ENCODE measurements at regions not wholly inside any gene's neighbourhood (a gene's known extent, or its start where the extent isn't known, plus 50 kb on each side); places are given as distances from the start of the nearest gene placed in this dataset.

DNA sequence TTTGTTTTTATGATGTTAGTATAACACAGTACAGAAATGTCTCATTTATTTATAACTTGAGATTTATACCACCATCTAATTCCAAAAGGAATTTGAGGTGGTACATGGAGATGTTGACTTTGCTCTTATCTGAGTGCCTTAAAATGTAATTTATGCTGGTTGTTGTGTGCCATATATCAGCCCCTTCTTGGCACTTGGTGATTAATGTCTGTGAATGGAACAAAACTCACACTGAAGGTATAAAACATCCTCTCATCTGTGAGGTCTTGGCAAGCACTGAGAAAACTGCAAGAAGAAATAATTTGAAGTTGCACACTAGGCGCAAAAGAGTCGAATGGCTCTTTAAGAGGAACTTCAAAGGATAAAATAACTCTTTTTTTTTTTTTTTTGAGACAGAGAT lies 240.4 kb downstream of the B3GLCT start (continued):
- TF ChIP-seq, protein P1, sequence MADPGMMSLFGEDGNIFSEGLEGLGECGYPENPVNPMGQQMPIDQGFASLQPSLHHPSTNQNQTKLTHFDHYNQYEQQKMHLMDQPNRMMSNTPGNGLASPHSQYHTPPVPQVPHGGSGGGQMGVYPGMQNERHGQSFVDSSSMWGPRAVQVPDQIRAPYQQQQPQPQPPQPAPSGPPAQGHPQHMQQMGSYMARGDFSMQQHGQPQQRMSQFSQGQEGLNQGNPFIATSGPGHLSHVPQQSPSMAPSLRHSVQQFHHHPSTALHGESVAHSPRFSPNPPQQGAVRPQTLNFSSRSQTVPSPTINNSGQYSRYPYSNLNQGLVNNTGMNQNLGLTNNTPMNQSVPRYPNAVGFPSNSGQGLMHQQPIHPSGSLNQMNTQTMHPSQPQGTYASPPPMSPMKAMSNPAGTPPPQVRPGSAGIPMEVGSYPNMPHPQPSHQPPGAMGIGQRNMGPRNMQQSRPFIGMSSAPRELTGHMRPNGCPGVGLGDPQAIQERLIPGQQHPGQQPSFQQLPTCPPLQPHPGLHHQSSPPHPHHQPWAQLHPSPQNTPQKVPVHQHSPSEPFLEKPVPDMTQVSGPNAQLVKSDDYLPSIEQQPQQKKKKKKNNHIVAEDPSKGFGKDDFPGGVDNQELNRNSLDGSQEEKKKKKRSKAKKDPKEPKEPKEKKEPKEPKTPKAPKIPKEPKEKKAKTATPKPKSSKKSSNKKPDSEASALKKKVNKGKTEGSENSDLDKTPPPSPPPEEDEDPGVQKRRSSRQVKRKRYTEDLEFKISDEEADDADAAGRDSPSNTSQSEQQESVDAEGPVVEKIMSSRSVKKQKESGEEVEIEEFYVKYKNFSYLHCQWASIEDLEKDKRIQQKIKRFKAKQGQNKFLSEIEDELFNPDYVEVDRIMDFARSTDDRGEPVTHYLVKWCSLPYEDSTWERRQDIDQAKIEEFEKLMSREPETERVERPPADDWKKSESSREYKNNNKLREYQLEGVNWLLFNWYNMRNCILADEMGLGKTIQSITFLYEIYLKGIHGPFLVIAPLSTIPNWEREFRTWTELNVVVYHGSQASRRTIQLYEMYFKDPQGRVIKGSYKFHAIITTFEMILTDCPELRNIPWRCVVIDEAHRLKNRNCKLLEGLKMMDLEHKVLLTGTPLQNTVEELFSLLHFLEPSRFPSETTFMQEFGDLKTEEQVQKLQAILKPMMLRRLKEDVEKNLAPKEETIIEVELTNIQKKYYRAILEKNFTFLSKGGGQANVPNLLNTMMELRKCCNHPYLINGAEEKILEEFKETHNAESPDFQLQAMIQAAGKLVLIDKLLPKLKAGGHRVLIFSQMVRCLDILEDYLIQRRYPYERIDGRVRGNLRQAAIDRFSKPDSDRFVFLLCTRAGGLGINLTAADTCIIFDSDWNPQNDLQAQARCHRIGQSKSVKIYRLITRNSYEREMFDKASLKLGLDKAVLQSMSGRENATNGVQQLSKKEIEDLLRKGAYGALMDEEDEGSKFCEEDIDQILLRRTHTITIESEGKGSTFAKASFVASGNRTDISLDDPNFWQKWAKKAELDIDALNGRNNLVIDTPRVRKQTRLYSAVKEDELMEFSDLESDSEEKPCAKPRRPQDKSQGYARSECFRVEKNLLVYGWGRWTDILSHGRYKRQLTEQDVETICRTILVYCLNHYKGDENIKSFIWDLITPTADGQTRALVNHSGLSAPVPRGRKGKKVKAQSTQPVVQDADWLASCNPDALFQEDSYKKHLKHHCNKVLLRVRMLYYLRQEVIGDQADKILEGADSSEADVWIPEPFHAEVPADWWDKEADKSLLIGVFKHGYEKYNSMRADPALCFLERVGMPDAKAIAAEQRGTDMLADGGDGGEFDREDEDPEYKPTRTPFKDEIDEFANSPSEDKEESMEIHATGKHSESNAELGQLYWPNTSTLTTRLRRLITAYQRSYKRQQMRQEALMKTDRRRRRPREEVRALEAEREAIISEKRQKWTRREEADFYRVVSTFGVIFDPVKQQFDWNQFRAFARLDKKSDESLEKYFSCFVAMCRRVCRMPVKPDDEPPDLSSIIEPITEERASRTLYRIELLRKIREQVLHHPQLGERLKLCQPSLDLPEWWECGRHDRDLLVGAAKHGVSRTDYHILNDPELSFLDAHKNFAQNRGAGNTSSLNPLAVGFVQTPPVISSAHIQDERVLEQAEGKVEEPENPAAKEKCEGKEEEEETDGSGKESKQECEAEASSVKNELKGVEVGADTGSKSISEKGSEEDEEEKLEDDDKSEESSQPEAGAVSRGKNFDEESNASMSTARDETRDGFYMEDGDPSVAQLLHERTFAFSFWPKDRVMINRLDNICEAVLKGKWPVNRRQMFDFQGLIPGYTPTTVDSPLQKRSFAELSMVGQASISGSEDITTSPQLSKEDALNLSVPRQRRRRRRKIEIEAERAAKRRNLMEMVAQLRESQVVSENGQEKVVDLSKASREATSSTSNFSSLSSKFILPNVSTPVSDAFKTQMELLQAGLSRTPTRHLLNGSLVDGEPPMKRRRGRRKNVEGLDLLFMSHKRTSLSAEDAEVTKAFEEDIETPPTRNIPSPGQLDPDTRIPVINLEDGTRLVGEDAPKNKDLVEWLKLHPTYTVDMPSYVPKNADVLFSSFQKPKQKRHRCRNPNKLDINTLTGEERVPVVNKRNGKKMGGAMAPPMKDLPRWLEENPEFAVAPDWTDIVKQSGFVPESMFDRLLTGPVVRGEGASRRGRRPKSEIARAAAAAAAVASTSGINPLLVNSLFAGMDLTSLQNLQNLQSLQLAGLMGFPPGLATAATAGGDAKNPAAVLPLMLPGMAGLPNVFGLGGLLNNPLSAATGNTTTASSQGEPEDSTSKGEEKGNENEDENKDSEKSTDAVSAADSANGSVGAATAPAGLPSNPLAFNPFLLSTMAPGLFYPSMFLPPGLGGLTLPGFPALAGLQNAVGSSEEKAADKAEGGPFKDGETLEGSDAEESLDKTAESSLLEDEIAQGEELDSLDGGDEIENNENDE (IDR thresholded peaks at IDR 0.05; ENCODE audit: insufficient replicate concordance, low read length): no peak
- TF ChIP-seq EZH2 (IDR thresholded peaks at IDR 0.05; ENCODE audit: low read depth, low read length, severe bottlenecking) (no peak), POU5F1 (IDR thresholded peaks at IDR 0.05; ENCODE audit: low read depth, low read length) (no peak), HDAC2 (IDR thresholded peaks at IDR 0.05; ENCODE audit: borderline replicate concordance in 1 of 2, low read depth in 2 of 2, low read length in 2 of 2) (no peak), SAP30 (IDR thresholded peaks at IDR 0.05; ENCODE audit: insufficient read depth, insufficient replicate concordance, low read length) (no peak), SIX5 (IDR thresholded peaks at IDR 0.05; ENCODE audit: low read depth, low read length) (no peak), JUN (IDR thresholded peaks at IDR 0.05; ENCODE audit: low read depth, low read length) (no peak), RXRA (IDR thresholded peaks at IDR 0.05; ENCODE audit: insufficient read depth, low read depth, low read length) (no peak), FOSL1 (IDR thresholded peaks at IDR 0.05; ENCODE audit: insufficient read depth, low read depth, low read length) (no peak)
